Adipocyte (in vitro differentiated cells): ENCODE measurements at regions not wholly inside any gene's neighbourhood (a gene's known extent, or its start where the extent isn't known, plus 50 kb on each side); places are given as distances from the start of the nearest gene placed in this dataset.
"Not testable (repeated sequence)": the region's sequence is repeated elsewhere in the genome, so short reads cannot be mapped to it uniquely, and the experiment has no call there.

Experiments used
- DNase-seq: peaks from one replicate; pipeline ENCODE4 v3.0.0-alpha.2; 2015; ENCODE audit warnings: low read depth
- H3K27me3 ChIP-seq: replicated peaks from 2 replicates; pipeline ENCODE4 v1.7.0; 2013; ENCODE audit warnings: mild to moderate bottlenecking, low read length, moderate library complexity; ENCODE audit not compliant: control insufficient read depth, insufficient read depth
- H3K36me3 ChIP-seq: 2 replicates; pipeline ENCODE4 v1.7.0; 2013; ENCODE audit warnings: low read length, mild to moderate bottlenecking, moderate library complexity; ENCODE audit not compliant: control insufficient read depth, insufficient read depth, severe bottlenecking
- H3K4me1 ChIP-seq: 2 replicates; pipeline ENCODE4 v1.7.0; 2013; ENCODE audit warnings: mild to moderate bottlenecking, low read length, moderate library complexity; ENCODE audit not compliant: control insufficient read depth, insufficient read depth
- H3K4me3 ChIP-seq: 2 replicates; pipeline ENCODE4 v1.7.0; 2013; ENCODE audit warnings: mild to moderate bottlenecking, low read length, moderate library complexity
- H3K9ac ChIP-seq: 2 replicates; pipeline ENCODE4 v1.7.0; 2013; ENCODE audit warnings: mild to moderate bottlenecking, low read length, moderate library complexity
- H3K9me3 ChIP-seq: 2 replicates; pipeline ENCODE4 v1.7.0; 2013; ENCODE audit warnings: mild to moderate bottlenecking, low read length, moderate library complexity; ENCODE audit not compliant: control insufficient read depth

- not testable (repeated sequence) for H3K27me3 ChIP-seq, H3K9ac ChIP-seq, H3K4me1 ChIP-seq, DNase-seq, H3K9me3 ChIP-seq, H3K4me3 ChIP-seq, H3K36me3 ChIP-seq
Measured at GRCh38 chr6:88417361-88417760, 251.2 kb upstream of the CNR1 start.

- DNase-seq = no peak
- H3K9me3 ChIP-seq = no peaks in the 10 kb centered on the region
- no peak overlapping the region for H3K9ac ChIP-seq
- H3K27me3 ChIP-seq = no peaks in the 10 kb centered on the region
- no peaks in the 10 kb centered on the region for H3K4me1 ChIP-seq
- no peaks in the 10 kb centered on the region for H3K36me3 ChIP-seq
- H3K4me3 ChIP-seq = no peak overlapping the region
Measured at GRCh38 chr6:88413459-88413858, 247.3 kb upstream of the CNR1 start.

DNA sequence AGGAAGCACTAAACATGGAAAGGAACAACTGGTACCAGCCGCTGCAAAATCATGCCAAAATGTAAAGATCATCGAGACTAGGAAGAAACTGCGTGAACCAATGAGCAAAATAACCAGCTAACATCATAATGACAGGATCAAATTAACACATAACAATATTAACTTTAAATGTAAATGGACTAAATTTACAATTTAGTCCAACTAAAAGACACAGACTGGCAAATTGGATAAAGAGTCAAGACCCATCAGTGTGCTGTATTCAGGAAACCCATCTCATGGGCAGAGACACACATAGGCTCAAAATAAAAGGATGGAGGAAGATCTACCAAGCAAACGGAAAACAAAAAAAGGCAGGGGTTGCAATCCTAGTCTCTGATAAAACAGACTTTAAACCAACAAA, 242.2 kb upstream of the CNR1 start:
- not testable (repeated sequence) for H3K9me3 ChIP-seq

GRCh38 chr6:88406674-88407073, 240.5 kb upstream of the CNR1 start:
- not testable (repeated sequence) for H3K4me3 ChIP-seq, H3K36me3 ChIP-seq, H3K9ac ChIP-seq

More for the DNA sequence above, 242.2 kb upstream of the CNR1 start:
- not testable (repeated sequence) for H3K36me3 ChIP-seq, H3K4me3 ChIP-seq, H3K9ac ChIP-seq, DNase-seq, H3K27me3 ChIP-seq, H3K4me1 ChIP-seq

DNA sequence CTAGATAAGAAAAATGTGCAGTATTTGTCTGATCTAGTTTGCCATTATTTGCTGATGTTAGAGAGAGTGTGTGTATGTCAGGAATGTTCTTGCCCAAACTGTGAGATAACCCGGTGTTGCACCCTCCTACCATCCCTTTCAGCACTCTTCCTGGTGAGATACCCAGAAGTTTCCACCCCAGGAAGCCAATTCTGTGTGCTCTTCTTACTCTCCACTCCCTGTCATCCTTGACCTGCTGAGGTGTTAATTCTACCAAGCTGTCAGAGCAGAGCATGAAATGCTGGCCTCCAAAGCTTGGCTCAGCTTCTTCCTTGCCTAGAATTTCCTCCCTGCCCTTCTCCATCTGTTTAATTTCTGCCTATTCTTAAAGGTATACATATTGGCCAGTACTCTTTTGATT, 237.3 kb upstream of the CNR1 start:
- no peaks in the 10 kb centered on the region for H3K27me3 ChIP-seq
- peaks cover 7% of the 10 kb centered on the region for H3K4me1 ChIP-seq
- DNase-seq = no peak
- H3K36me3 ChIP-seq = no peaks in the 10 kb centered on the region
- peaks cover 10% of the 10 kb centered on the region for H3K9me3 ChIP-seq
- H3K4me3 ChIP-seq = no peak overlapping the region
- no peak overlapping the region for H3K9ac ChIP-seq

More at GRCh38 chr6:88406674-88407073, 240.5 kb upstream of the CNR1 start:
- not testable (repeated sequence) for DNase-seq, H3K27me3 ChIP-seq, H3K9me3 ChIP-seq, H3K4me1 ChIP-seq

GRCh38 chr6:88402909-88403308, 236.8 kb upstream of the CNR1 start:
- Histone ChIP-seq H3K9ac (no peak overlapping the region), H3K27me3 (no peaks in the 10 kb centered on the region), H3K9me3 (peaks cover 10% of the 10 kb centered on the region), H3K4me1 (peaks cover 7% of the 10 kb centered on the region), H3K4me3 (no peak overlapping the region), H3K36me3 (no peaks in the 10 kb centered on the region)
- no peak for DNase-seq

DNA sequence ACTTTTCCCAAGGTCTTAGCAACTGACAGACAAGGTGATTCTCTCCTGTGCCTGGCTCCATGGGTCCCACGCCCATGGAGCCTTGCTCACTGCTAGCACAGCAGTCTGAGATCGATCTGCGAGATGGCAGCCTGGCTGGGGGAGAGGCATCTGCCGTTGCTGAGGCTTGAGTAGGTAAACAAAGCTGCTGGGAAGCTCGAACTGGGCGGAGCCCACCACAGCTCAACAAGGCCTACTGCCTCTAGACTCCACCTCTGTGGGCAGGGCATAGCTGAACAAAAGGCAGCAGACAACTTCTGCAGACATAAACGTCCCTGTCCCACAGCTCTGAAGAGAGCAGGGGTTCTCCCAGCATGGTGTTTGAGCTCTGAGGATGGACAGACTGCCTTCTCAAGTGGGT, 224.9 kb upstream of the CNR1 start:
- DNase-seq, H3K27me3 ChIP-seq, H3K9ac ChIP-seq, H3K4me3 ChIP-seq, H3K36me3 ChIP-seq, H3K9me3 ChIP-seq, H3K4me1 ChIP-seq: not testable (repeated sequence)

GRCh38 chr6:88388589-88388988, 222.4 kb upstream of the CNR1 start:
- DNase-seq = no peak
- Histone ChIP-seq H3K9ac (no peak overlapping the region), H3K4me1 (no peaks in the 10 kb centered on the region), H3K36me3 (no peaks in the 10 kb centered on the region), H3K9me3 (peaks cover 9% of the 10 kb centered on the region), H3K27me3 (peaks cover 27% of the 10 kb centered on the region), H3K4me3 (no peak overlapping the region)

DNA sequence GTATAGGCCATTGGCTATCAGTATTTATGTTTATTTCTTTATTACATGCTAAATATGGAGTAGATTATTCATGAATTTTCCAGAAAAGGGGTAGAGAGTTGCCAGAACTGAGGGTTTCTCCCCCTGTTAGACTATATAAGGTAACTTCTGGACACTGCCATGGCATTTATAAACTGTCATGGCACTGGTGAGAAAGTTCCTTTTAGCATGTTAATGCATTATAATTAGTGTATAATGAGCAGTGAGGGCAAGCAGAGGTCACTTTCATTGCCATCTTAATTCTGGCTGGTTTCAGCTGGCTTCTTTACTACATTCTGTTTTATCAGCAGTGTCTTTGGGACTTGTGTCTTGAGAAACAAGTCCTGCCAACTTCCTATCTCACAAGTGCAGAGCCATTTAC, 220.0 kb upstream of the CNR1 start:
- peaks cover 11% of the 10 kb centered on the region for H3K9me3 ChIP-seq
- H3K36me3 ChIP-seq = no peaks in the 10 kb centered on the region
- H3K4me1 ChIP-seq = no peaks in the 10 kb centered on the region
- no peak overlapping the region for H3K4me3 ChIP-seq
- no peak overlapping the region for H3K9ac ChIP-seq
- H3K27me3 ChIP-seq = peaks cover 39% of the 10 kb centered on the region
- no peak for DNase-seq

- Histone ChIP-seq H3K4me1 (peaks cover 15% of the 10 kb centered on the region), H3K4me3 (no peak overlapping the region), H3K27me3 (peaks cover 47% of the 10 kb centered on the region), H3K9me3 (peaks cover 11% of the 10 kb centered on the region), H3K36me3 (no peaks in the 10 kb centered on the region), H3K9ac (no peak overlapping the region)
- no peak for DNase-seq
Measured at GRCh38 chr6:88383183-88383582, 217.0 kb upstream of the CNR1 start.

GRCh38 chr6:88381289-88381642, 215.1 kb upstream of the CNR1 start:
- H3K9me3 ChIP-seq = peaks cover 7% of the 10 kb centered on the region
- H3K4me3 ChIP-seq = no peak overlapping the region
- no peak overlapping the region for H3K9ac ChIP-seq
- DNase-seq = no peak
- H3K4me1 ChIP-seq = peaks cover 29% of the 10 kb centered on the region
- H3K27me3 ChIP-seq = peaks cover 46% of the 10 kb centered on the region
- no peaks in the 10 kb centered on the region for H3K36me3 ChIP-seq

DNA sequence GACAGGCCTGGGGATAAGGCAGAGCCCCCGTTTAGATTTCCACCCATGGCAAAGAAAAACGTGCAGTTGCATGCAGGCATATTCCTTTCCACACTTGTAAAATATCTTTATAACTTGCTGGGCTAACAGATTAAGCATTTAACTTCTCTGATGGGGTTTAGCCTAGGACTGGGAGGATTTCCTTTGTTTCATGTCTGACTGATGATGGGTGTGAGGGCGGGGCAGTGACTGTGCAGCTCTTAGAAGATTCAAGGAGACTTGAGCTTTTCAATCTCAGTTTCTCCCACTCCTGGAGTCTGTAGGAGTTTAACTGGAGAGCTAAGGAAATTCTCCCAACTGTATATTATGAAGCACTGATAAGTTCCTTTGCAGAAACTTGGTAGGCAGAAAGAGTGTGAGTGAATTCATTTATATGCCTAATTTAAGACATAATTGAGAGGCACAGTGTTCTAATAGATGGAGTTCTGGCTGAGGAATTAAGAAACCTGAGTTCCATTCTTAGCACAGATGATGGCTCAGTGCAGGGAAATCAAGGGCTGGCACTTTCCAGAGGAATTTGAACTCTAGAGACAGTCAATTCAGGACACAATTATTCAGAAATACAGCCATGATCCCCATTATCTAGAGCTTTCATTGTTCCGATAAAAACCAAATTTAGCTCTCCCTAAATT, 214.6 kb upstream of the CNR1 start:
- Histone ChIP-seq H3K36me3 (no peaks in the 10 kb centered on the region), H3K9me3 (peaks cover 7% of the 10 kb centered on the region), H3K4me3 (no peak overlapping the region), H3K4me1 (peaks cover 31% of the 10 kb centered on the region), H3K27me3 (peaks cover 40% of the 10 kb centered on the region), H3K9ac (no peak overlapping the region)
- no peak for DNase-seq
